Endothelial cell of umbilical vein (primary cell): ENCODE measurements at regions not wholly inside any gene's neighbourhood (a gene's known extent, or its start where the extent isn't known, plus 50 kb on each side); places are given as distances from the start of the nearest gene placed in this dataset.

ENCODE experiments used
- BruUV-seq: library from RNA; stranded (reverse); fragments of 400-500 nt; replicated peaks from 2 replicates; lab custom pipeline; 2021; lab: Mats Ljungman, UMichigan
- CTCF ChIA-PET: fragments of 300-600, 350-600 bp; sonication (Branson Sonifier 250); formaldehyde crosslinking; loops from one replicate; lab custom pipeline; 2021; ENCODE audit warnings: antibody characterized with exemption, inconsistent platforms; lab: Charles Lee
- POLR2A ChIA-PET: fragments of 300-600, 350-600 bp; sonication (Branson Sonifier 250); formaldehyde crosslinking; loops from one replicate; lab custom pipeline; 2021; ENCODE audit warnings: antibody characterized with exemption, inconsistent platforms; lab: Charles Lee
- DNase-seq: peaks from one replicate; pipeline ENCODE4 v3.0.0-alpha.2; 2011; ENCODE audit warnings: low read depth, low spot score
- FAIRE-seq: peaks from 2 replicates; lab custom pipeline; 2011; peaks lifted over from hg19 to GRCh38; lab: Jason Lieb, UNC
- H2AFZ ChIP-seq: 2 replicates; pipeline ENCODE4 v1.6.0; 2012; ENCODE audit warnings: low read depth, low read length, control low read depth, inconsistent platforms
- H3K27ac ChIP-seq: 2 replicates; pipeline ENCODE4 v1.5.1; 2011; ENCODE audit warnings: low read depth, mild to moderate bottlenecking, control low read depth, low read length, moderate library complexity; ENCODE audit not compliant: insufficient read depth
- H3K27me3 ChIP-seq, 2 experiments: 2 replicates each; pipeline versions ENCODE4 v1.6.0 to v1.6.1; 2011; ENCODE audit warnings: low read length in 2 of 2, mixed read lengths in 1 of 2; ENCODE audit not compliant: control insufficient read depth in 2 of 2, insufficient read depth in 2 of 2
- H3K36me3 ChIP-seq, 2 experiments: 2 replicates in 1 of 2; 3 replicates in 1 of 2; pipeline ENCODE4 v1.5.1; 2011; ENCODE audit warnings: low read length in 2 of 2, mild to moderate bottlenecking in 1 of 2, moderate library complexity in 1 of 2; ENCODE audit not compliant: control insufficient read depth in 2 of 2, insufficient read depth in 2 of 2; ENCODE audit errors: extremely low read depth in 1 of 2
- H3K4me1 ChIP-seq: 3 replicates; pipeline ENCODE4 v1.5.1; 2011; ENCODE audit warnings: mild to moderate bottlenecking, low read length; ENCODE audit not compliant: control insufficient read depth, insufficient read depth; ENCODE audit errors: extremely low read depth
- H3K4me2 ChIP-seq: 2 replicates; pipeline ENCODE4 v1.6.1; 2011; ENCODE audit warnings: low read length, control low read depth, mixed read lengths; ENCODE audit not compliant: insufficient read depth
- H3K4me3 ChIP-seq, 3 experiments: fragments of 200-600 bp in 1 of 3; sonication (generic), shearing (Covaris generic) in 1 of 3; replicated peaks in 1 of 3; 2 replicates each; pipeline ENCODE4 v1.5.1; 2011 to 2016; ENCODE audit warnings: control low read depth in 3 of 3, low read length in 3 of 3, mild to moderate bottlenecking in 2 of 3, inconsistent platforms in 1 of 3, low read depth in 1 of 3, moderate library complexity in 1 of 3; ENCODE audit not compliant: insufficient read depth in 1 of 3
- H3K79me2 ChIP-seq: 2 replicates; pipeline ENCODE4 v1.6.0; 2012; ENCODE audit warnings: low read length, inconsistent platforms; ENCODE audit not compliant: control insufficient read depth, insufficient read depth
- H3K9ac ChIP-seq: replicated peaks from 2 replicates; pipeline ENCODE3; 2011; ENCODE audit warnings: low read length, control low read depth; ENCODE audit not compliant: insufficient read depth; ENCODE audit errors: extremely low read depth
- H3K9me1 ChIP-seq: replicated peaks from 3 replicates; pipeline ENCODE4 v1.6.0; 2011; ENCODE audit warnings: mild to moderate bottlenecking, low read length; ENCODE audit not compliant: control insufficient read depth, insufficient read depth; ENCODE audit errors: extremely low read depth
- H3K9me3 ChIP-seq: replicated peaks from 2 replicates; pipeline ENCODE4 v1.5.1; 2012; ENCODE audit warnings: low read length, inconsistent platforms; ENCODE audit not compliant: control insufficient read depth, insufficient read depth
- H4K20me1 ChIP-seq: replicated peaks from 2 replicates; pipeline ENCODE3; 2011; ENCODE audit warnings: mild to moderate bottlenecking, low read length; ENCODE audit not compliant: control insufficient read depth, insufficient read depth; ENCODE audit errors: extremely low read depth
- EZH2 ChIP-seq: IDR thresholded peaks from 2 replicates; pipeline ENCODE4 v1.6.1; 2012; ENCODE audit warnings: borderline replicate concordance, low read depth, mild to moderate bottlenecking, moderate library complexity, low read length, inconsistent platforms; ENCODE audit not compliant: severe bottlenecking
- FOS ChIP-seq: IDR thresholded peaks from 2 replicates; pipeline ENCODE4 v1.6.1; 2011; ENCODE audit warnings: mild to moderate bottlenecking, low read length, moderate library complexity, borderline replicate concordance; ENCODE audit not compliant: insufficient read depth
- GATA2 ChIP-seq: IDR thresholded peaks from 2 replicates; pipeline ENCODE4 v1.7.0; 2011; ENCODE audit warnings: low read depth, mild to moderate bottlenecking, moderate library complexity, mixed read lengths, low read length; ENCODE audit not compliant: insufficient read length, insufficient read depth
- JUN ChIP-seq: IDR thresholded peaks from 2 replicates; pipeline ENCODE4 v1.6.1; 2011; ENCODE audit warnings: borderline replicate concordance, low read depth; ENCODE audit not compliant: insufficient read length, insufficient read depth
- MYC ChIP-seq: IDR thresholded peaks from one replicate; pipeline ENCODE4 v1.6.1; 2011; ENCODE audit warnings: mild to moderate bottlenecking, low read depth, low read length
- POLR2A ChIP-seq: IDR thresholded peaks from 2 replicates; pipeline ENCODE4 v1.6.1; 2012; ENCODE audit warnings: low read depth, mild to moderate bottlenecking, control low read depth, low read length
- POLR2AphosphoS5 ChIP-seq: IDR thresholded peaks from 2 replicates; pipeline ENCODE4 v1.6.1; 2012; ENCODE audit warnings: low read depth, mild to moderate bottlenecking, control low read depth, low read length, moderate library complexity; ENCODE audit not compliant: insufficient read depth
- dilution Hi-C: fragments of 300-500 bp; cut with MboI; formaldehyde crosslinking; loops from one replicate; pipeline ENCODE4 v1.15.0; 2019; ENCODE audit warnings: low sequenced_read_pairs; ENCODE audit not compliant: extremely low pct_ligation_motif_present
- intact Hi-C: fragments of 100-400 bp; cut with micrococcal nuclease; formaldehyde crosslinking; loops from one replicate; pipeline ENCODE4 v1.10.0; 2022
- TF ChIP-seq, protein P1 (sequence below): IDR thresholded peaks from 2 replicates; pipeline ENCODE4 v1.6.1; 2011; ENCODE audit not compliant: insufficient read depth, insufficient read length
- TF ChIP-seq, protein P2 (sequence below), 2 donors: IDR thresholded peaks; 1 replicate in 1 of 2; 2 replicates in 1 of 2; pipeline ENCODE4 v1.5.1; 2011; ENCODE audit warnings: low read length in 2 of 2, mild to moderate bottlenecking in 2 of 2, moderate library complexity in 2 of 2, control low read depth in 1 of 2, inconsistent platforms in 1 of 2, low read depth in 1 of 2; ENCODE audit not compliant: insufficient read depth in 1 of 2; ENCODE audit errors: extremely low read depth in 1 of 2

DNA sequence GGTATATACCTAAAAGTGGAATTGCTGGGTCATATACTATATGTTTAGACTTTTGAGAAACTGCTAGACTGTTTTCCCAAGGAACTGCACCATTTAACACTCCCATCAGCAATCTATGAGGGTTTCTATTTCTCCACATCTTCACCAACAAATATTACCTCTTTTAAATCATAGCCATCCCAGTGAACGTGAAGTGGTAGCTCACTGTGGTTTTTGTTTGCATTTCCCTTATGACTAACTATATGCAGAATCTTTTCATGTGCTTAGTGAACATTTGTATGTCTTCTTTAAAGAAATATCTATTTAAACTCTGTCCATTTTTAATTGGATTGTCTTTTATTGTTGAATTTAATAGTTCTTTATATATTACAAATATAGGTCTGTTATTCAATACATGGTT lies 115.8 kb upstream of the SEC61G start:
- DNase-seq (no peak), FAIRE-seq (no peak)
- BruUV-seq = no TSS peak
- no peaks in the 10 kb centered on the region for H3K4me1 ChIP-seq
- no peaks in the 10 kb centered on the region for H3K36me3 ChIP-seq
- H3K4me3 ChIP-seq = no peak overlapping the region
- no peaks in the 10 kb centered on the region for H3K79me2 ChIP-seq
- no peak overlapping the region for H2AFZ ChIP-seq
- peaks cover 0 to 5% of the 10 kb centered on the region in 2 experiments for H3K27me3 ChIP-seq
- TF ChIP-seq, protein P1, sequence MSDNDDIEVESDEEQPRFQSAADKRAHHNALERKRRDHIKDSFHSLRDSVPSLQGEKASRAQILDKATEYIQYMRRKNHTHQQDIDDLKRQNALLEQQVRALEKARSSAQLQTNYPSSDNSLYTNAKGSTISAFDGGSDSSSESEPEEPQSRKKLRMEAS = no peak
- TF ChIP-seq, protein P2, sequence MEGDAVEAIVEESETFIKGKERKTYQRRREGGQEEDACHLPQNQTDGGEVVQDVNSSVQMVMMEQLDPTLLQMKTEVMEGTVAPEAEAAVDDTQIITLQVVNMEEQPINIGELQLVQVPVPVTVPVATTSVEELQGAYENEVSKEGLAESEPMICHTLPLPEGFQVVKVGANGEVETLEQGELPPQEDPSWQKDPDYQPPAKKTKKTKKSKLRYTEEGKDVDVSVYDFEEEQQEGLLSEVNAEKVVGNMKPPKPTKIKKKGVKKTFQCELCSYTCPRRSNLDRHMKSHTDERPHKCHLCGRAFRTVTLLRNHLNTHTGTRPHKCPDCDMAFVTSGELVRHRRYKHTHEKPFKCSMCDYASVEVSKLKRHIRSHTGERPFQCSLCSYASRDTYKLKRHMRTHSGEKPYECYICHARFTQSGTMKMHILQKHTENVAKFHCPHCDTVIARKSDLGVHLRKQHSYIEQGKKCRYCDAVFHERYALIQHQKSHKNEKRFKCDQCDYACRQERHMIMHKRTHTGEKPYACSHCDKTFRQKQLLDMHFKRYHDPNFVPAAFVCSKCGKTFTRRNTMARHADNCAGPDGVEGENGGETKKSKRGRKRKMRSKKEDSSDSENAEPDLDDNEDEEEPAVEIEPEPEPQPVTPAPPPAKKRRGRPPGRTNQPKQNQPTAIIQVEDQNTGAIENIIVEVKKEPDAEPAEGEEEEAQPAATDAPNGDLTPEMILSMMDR (IDR thresholded peaks at IDR 0.05; ENCODE audit: extremely low read depth in 1 of 2, insufficient read depth in 1 of 2, low read depth in 1 of 2, low read length in 2 of 2) = no peak
- no peak for TF ChIP-seq EZH2
- ChIA-PET POLR2A (no interaction called here), CTCF (no interaction called here)
- H4K20me1 ChIP-seq = no peaks in the 10 kb centered on the region
- no peaks in the 10 kb centered on the region for H3K9me3 ChIP-seq
- intact Hi-C loops = no loop called here
- H3K27ac ChIP-seq = no peak overlapping the region
- no peak overlapping the region for H3K4me2 ChIP-seq
- H3K9ac ChIP-seq = no peak overlapping the region
- no peaks in the 10 kb centered on the region for H3K9me1 ChIP-seq
- dilution Hi-C loops = no loop called here

DNA sequence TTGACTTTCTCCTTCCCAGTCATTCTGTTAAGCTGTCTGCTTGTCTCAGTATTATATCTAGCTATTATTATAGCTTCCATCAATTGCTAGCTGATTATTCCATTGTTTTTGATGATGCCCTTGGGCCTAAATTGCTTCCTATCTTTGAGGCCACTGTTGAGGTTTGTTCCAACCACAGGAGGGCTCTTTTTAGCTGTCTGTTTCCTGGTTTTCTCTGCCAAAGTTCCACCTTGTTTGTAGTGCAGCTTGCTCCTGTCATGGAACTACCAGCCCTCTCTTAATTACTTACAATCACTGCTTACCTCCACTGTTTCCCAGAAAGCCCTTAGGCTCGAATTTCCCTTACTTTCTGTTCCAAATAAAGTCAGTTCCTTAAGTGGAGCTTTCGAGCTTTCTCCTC lies 118.7 kb upstream of the SEC61G start:
- BruUV-seq = no TSS peak
- intact Hi-C loops = no loop called here
- ChIA-PET CTCF (interaction anchor here (1.0 to 1.8 kb wide), 3 partner anchors 23 to 377 kb away, joined by 3 to 14 read pairs (median 4); no protein-coding TSS in a partner anchor), POLR2A (no interaction called here)
- H2AFZ ChIP-seq = no peak overlapping the region
- no peak for TF ChIP-seq EZH2
- no peak for TF ChIP-seq POLR2A
- TF ChIP-seq POLR2AphosphoS5 = no peak
- TF ChIP-seq, protein P1 = no peak
- TF ChIP-seq, protein P2 (IDR thresholded peaks at IDR 0.05; ENCODE audit: extremely low read depth in 1 of 2, insufficient read depth in 1 of 2, low read depth in 1 of 2, low read length in 2 of 2) = no peak
- TF ChIP-seq FOS = no peak
- no peak for TF ChIP-seq MYC
- TF ChIP-seq GATA2 = no peak
- TF ChIP-seq JUN = no peak
- H3K4me1 ChIP-seq = no peaks in the 10 kb centered on the region
- H3K79me2 ChIP-seq = no peaks in the 10 kb centered on the region
- peaks cover 1 to 5% of the 10 kb centered on the region in 2 experiments for H3K27me3 ChIP-seq
- H4K20me1 ChIP-seq = no peaks in the 10 kb centered on the region
- DNase-seq (no peak), FAIRE-seq (no peak)
- H3K27ac ChIP-seq = no peak overlapping the region
- no peaks in the 10 kb centered on the region for H3K9me1 ChIP-seq
- dilution Hi-C loops = no loop called here
- H3K9me3 ChIP-seq = no peaks in the 10 kb centered on the region
- no peak overlapping the region for H3K4me3 ChIP-seq
- H3K36me3 ChIP-seq = no peaks in the 10 kb centered on the region
- H3K9ac ChIP-seq = no peak overlapping the region
- H3K4me2 ChIP-seq = no peak overlapping the region
